22Rv1 (cell line): ENCODE measurements at regions not wholly inside any gene's neighbourhood (a gene's known extent, or its start where the extent isn't known, plus 50 kb on each side); places are given as distances from the start of the nearest gene placed in this dataset.

Experiments
- CTCF ChIP-seq: fragments of 450-650 bp; IDR thresholded peaks from 2 replicates; pipeline ENCODE4 v1.5.1; 2017; ENCODE audit warnings: mild to moderate bottlenecking
- ZFX ChIP-seq: fragments of 450-650 bp; IDR thresholded peaks from 2 replicates; pipeline ENCODE4 v1.6.1; 2017; ENCODE audit warnings: antibody characterized with exemption, borderline replicate concordance

- peak; percentile 78 for TF ChIP-seq CTCF
- TF ChIP-seq ZFX: no peak
Measured at GRCh38 chrX:86946569-86946968, 571.0 kb upstream of the KLHL4 start.
